ENCODE measurements at regions not wholly inside any gene's neighbourhood (a gene's known extent, or its start where the extent isn't known, plus 50 kb on each side); places are given as distances from the start of the nearest gene placed in this dataset.

GRCh38 chr4:20181926-20182325 lies 69.8 kb upstream of the SLIT2 start:
- CTCF ChIA-PET, result no interaction called here
- Histone ChIP-seq H3K27me3 (ENCODE audit: insufficient read depth, low read depth) (no peaks in the 10 kb centered on the region), H3K9me2 (ENCODE audit: insufficient read depth) (no peaks in the 10 kb centered on the region)

GRCh38 chr4:20180509-20180908 lies 71.2 kb upstream of the SLIT2 start:
- no peaks in the 10 kb centered on the region for H4K20me1 ChIP-seq (ENCODE audit: insufficient read depth)
- no peaks in the 10 kb centered on the region for H3F3A ChIP-seq (ENCODE audit: insufficient read depth, low read depth)
- H3K27ac ChIP-seq, result no peak overlapping the region
- H3K4me2 ChIP-seq, result no peak overlapping the region
- CTCF ChIA-PET, result no interaction called here
- H3K79me2 ChIP-seq (ENCODE audit: low read depth), result no peaks in the 10 kb centered on the region
- H3K27me3 ChIP-seq (ENCODE audit: insufficient read depth, low read depth), result no peaks in the 10 kb centered on the region
- no TSS peak for BruUV-seq (replicated peaks)
- no peaks in the 10 kb centered on the region for H3K9me2 ChIP-seq (ENCODE audit: insufficient read depth)
- H3K4me1 ChIP-seq (replicated peaks; ENCODE audit: insufficient read depth), result no peaks in the 10 kb centered on the region
- H3K4me3 ChIP-seq, result no peak overlapping the region
- H2AFZ ChIP-seq, result no peak overlapping the region
- DNase-seq, result no peak
- POLR2A ChIA-PET (ENCODE audit: unreplicated experiment), result no interaction called here
- H3K9me3 ChIP-seq (ENCODE audit: insufficient read depth, low read depth), result no peaks in the 10 kb centered on the region
- intact Hi-C loops (cut with micrococcal nuclease; ENCODE audit: unreplicated experiment), result no loop called here
- TF ChIP-seq EZH2 (IDR thresholded peaks at IDR 0.05; ENCODE audit: low read depth) (no peak), CTCF (conservative IDR thresholded peaks at IDR 0.05) (no peak)
- no peaks in the 10 kb centered on the region for H3K36me3 ChIP-seq (ENCODE audit: low read depth)

More at GRCh38 chr4:20181926-20182325, 69.8 kb upstream of the SLIT2 start:
- POLR2A ChIA-PET (ENCODE audit: unreplicated experiment), result no interaction called here
- Histone ChIP-seq H3K4me1 (replicated peaks; ENCODE audit: insufficient read depth) (no peaks in the 10 kb centered on the region), H3F3A (ENCODE audit: insufficient read depth, low read depth) (no peaks in the 10 kb centered on the region), H3K79me2 (ENCODE audit: low read depth) (no peaks in the 10 kb centered on the region), H4K20me1 (ENCODE audit: insufficient read depth) (no peaks in the 10 kb centered on the region), H2AFZ (no peak overlapping the region), H3K27ac (no peak overlapping the region), H3K9me3 (ENCODE audit: insufficient read depth, low read depth) (no peaks in the 10 kb centered on the region), H3K36me3 (ENCODE audit: low read depth) (no peaks in the 10 kb centered on the region), H3K4me2 (no peak overlapping the region), H3K4me3 (no peak overlapping the region)
- DNase-seq, result no peak
- TF ChIP-seq CTCF (conservative IDR thresholded peaks at IDR 0.05), result no peak
- TF ChIP-seq EZH2 (IDR thresholded peaks at IDR 0.05; ENCODE audit: low read depth), result no peak
- intact Hi-C loops (cut with micrococcal nuclease; ENCODE audit: unreplicated experiment), result no loop called here
- BruUV-seq (replicated peaks), result no TSS peak

- intact Hi-C loops (cut with micrococcal nuclease; ENCODE audit: unreplicated experiment), result no loop called here
- no peaks in the 10 kb centered on the region for H3F3A ChIP-seq (ENCODE audit: insufficient read depth, low read depth)
- H4K20me1 ChIP-seq (ENCODE audit: insufficient read depth), result no peaks in the 10 kb centered on the region
- TF ChIP-seq EZH2 (IDR thresholded peaks at IDR 0.05; ENCODE audit: low read depth) (no peak), CTCF (conservative IDR thresholded peaks at IDR 0.05) (no peak)
- H3K9me3 ChIP-seq (ENCODE audit: insufficient read depth, low read depth), result no peaks in the 10 kb centered on the region
- H3K4me2 ChIP-seq, result no peak overlapping the region
- H3K27me3 ChIP-seq (ENCODE audit: insufficient read depth, low read depth), result no peaks in the 10 kb centered on the region
- H3K79me2 ChIP-seq (ENCODE audit: low read depth), result no peaks in the 10 kb centered on the region
- no peak overlapping the region for H3K4me3 ChIP-seq
- DNase-seq, result no peak
- ChIA-PET POLR2A (ENCODE audit: unreplicated experiment) (no interaction called here), CTCF (no interaction called here)
- no peaks in the 10 kb centered on the region for H3K36me3 ChIP-seq (ENCODE audit: low read depth)
- no peak overlapping the region for H3K27ac ChIP-seq
- no peaks in the 10 kb centered on the region for H3K9me2 ChIP-seq (ENCODE audit: insufficient read depth)
- H3K4me1 ChIP-seq (replicated peaks; ENCODE audit: insufficient read depth), result no peaks in the 10 kb centered on the region
- no peak overlapping the region for H2AFZ ChIP-seq
- BruUV-seq (replicated peaks), result no TSS peak
Observed at GRCh38 chr4:20178902-20179576, 72.7 kb upstream of the SLIT2 start.

Data from PC-9 (cell line).